B cell (primary cell): ENCODE measurements at regions not wholly inside any gene's neighbourhood (a gene's known extent, or its start where the extent isn't known, plus 50 kb on each side); places are given as distances from the start of the nearest gene placed in this dataset.

Experiments
- ATAC-seq: fragments of 200-7000 bp; cut with Tn5 transposase; one replicate; pipeline ENCODE4 v1.10.0; 2021; ENCODE audit warnings: low read depth, mild to moderate bottlenecking, moderate number of reproducible peaks, moderate library complexity
- CTCF ChIA-PET: fragments of 350-600 bp; sonication (Branson Sonifier 250); formaldehyde crosslinking; loops from one replicate; lab custom pipeline; 2021; ENCODE audit warnings: antibody characterized with exemption, inconsistent platforms; lab: Charles Lee
- POLR2A ChIA-PET: fragments of 350-600 bp; sonication (Branson Sonifier 250); formaldehyde crosslinking; loops from one replicate; lab custom pipeline; 2021; ENCODE audit warnings: antibody characterized with exemption; lab: Charles Lee
- DNase-seq: peaks from one replicate; pipeline ENCODE4 v3.0.0; 2013
- H2AFZ ChIP-seq: 2 replicates; pipeline ENCODE4 v1.6.1; 2012; ENCODE audit warnings: mild to moderate bottlenecking, low read depth, low read length; ENCODE audit not compliant: insufficient read depth, poor library complexity, severe bottlenecking
- H3K27ac ChIP-seq, 2 donors: 1 replicate in 1 of 2; 2 replicates in 1 of 2; pipeline ENCODE4 v1.5.1; 2012 to 2013; ENCODE audit warnings: low read length in 2 of 2, mild to moderate bottlenecking in 2 of 2, moderate library complexity in 1 of 2
- H3K27me3 ChIP-seq, 4 experiments: fragments of 200-600 bp in 1 of 4; sonication (generic) in 1 of 4; replicated peaks in 1 of 4; 1 replicate in 2 of 4; 2 replicates in 2 of 4; pipeline versions ENCODE4 v1.6.1 to v1.7.0; 2013 to 2016; ENCODE audit warnings: low read length in 3 of 4, mild to moderate bottlenecking in 2 of 4, mixed read lengths in 1 of 4, moderate library complexity in 1 of 4; ENCODE audit not compliant: insufficient read depth in 4 of 4, control insufficient read depth in 3 of 4; ENCODE audit errors: control extremely low read depth in 1 of 4
- H3K36me3 ChIP-seq, 2 experiments: replicated peaks in 1 of 2; 1 replicate in 1 of 2; 2 replicates in 1 of 2; pipeline versions ENCODE4 v1.6.1 to v1.7.1; 2013; ENCODE audit warnings: low read length in 1 of 2; ENCODE audit not compliant: insufficient read depth in 2 of 2, control insufficient read depth in 1 of 2; ENCODE audit errors: control extremely low read depth in 1 of 2, extremely low read depth in 1 of 2
- H3K4me1 ChIP-seq, 2 donors: fragments of 200-600 bp in 1 of 2; sonication (generic) in 1 of 2; 1 replicate in 1 of 2; 2 replicates in 1 of 2; pipeline versions ENCODE4 v1.5.1 to v1.6.1; 2013 to 2017; ENCODE audit warnings: low read length in 2 of 2; ENCODE audit not compliant: control insufficient read depth in 2 of 2, insufficient read depth in 2 of 2
- H3K4me2 ChIP-seq: replicated peaks from 2 replicates; pipeline ENCODE3; 2012; ENCODE audit warnings: mild to moderate bottlenecking, low read depth, low read length; ENCODE audit not compliant: poor library complexity, severe bottlenecking
- H3K4me3 ChIP-seq, 5 experiments: fragments of 200-600 bp in 1 of 5; sonication (generic) in 1 of 5; 1 replicate in 3 of 5; 2 replicates in 2 of 5; pipeline versions ENCODE4 v1.5.1 to v1.7.0; 2011 to 2016; ENCODE audit warnings: low read length in 4 of 5, mild to moderate bottlenecking in 4 of 5, low read depth in 2 of 5, control low read depth in 1 of 5, moderate library complexity in 1 of 5; ENCODE audit not compliant: insufficient read depth in 1 of 5; ENCODE audit errors: control extremely low read depth in 1 of 5, extremely low read depth in 1 of 5
- H3K79me2 ChIP-seq: fragments of 200-600 bp; sonication (generic); one replicate; pipeline ENCODE4 v1.6.0; 2016; ENCODE audit warnings: low read length; ENCODE audit not compliant: control insufficient read depth, insufficient read depth
- H3K9ac ChIP-seq: fragments of 200-600 bp; sonication (generic); 2 replicates; pipeline ENCODE4 v1.6.1; 2017; ENCODE audit warnings: mild to moderate bottlenecking, low read length, moderate library complexity
- H3K9me3 ChIP-seq, 3 donors: one replicate each; pipeline versions ENCODE4 v1.6.1 to v1.7.1; 2013; ENCODE audit warnings: low read length in 2 of 3; ENCODE audit not compliant: control insufficient read depth in 2 of 3, insufficient read depth in 1 of 3; ENCODE audit errors: control extremely low read depth in 1 of 3
- H4K20me1 ChIP-seq: 2 replicates; pipeline ENCODE4 v1.6.0; 2012; ENCODE audit warnings: mild to moderate bottlenecking, low read length; ENCODE audit not compliant: insufficient read depth, control insufficient read depth, poor library complexity, severe bottlenecking
- H3K27ac Mint-ChIP-seq: one replicate; pipeline ENCODE4 v1.8.0; 2021; ENCODE audit warnings: mixed read lengths
- H3K27me3 Mint-ChIP-seq: one replicate; pipeline ENCODE4 v1.8.0; 2021; ENCODE audit warnings: mixed read lengths
- H3K4me1 Mint-ChIP-seq: one replicate; pipeline ENCODE4 v1.8.0; 2021; ENCODE audit warnings: mixed read lengths
- H3K4me3 Mint-ChIP-seq: one replicate; pipeline ENCODE4 v1.8.0; 2021; ENCODE audit warnings: mixed read lengths
- H3K9me3 Mint-ChIP-seq: one replicate; pipeline ENCODE4 v1.8.0; 2022; ENCODE audit warnings: mixed read lengths; ENCODE audit not compliant: insufficient read depth
- EZH2 ChIP-seq: IDR thresholded peaks from 2 replicates; pipeline ENCODE4 v1.6.1; 2012; ENCODE audit warnings: borderline replicate concordance, low read depth, mild to moderate bottlenecking, moderate library complexity, low read length; ENCODE audit not compliant: insufficient read depth, poor library complexity, severe bottlenecking
- WGBS: methylation state at CpG from one replicate; pipeline ENCODE4 v1.1.5; 2013; ENCODE audit warnings: missing lambda C conversion rate; ENCODE audit not compliant: insufficient coverage; 5-methylcytosine and 5-hydroxymethylcytosine counted together
- intact Hi-C: fragments of 100-400 bp; cut with micrococcal nuclease; formaldehyde crosslinking; loops from one replicate; pipeline ENCODE4 v1.10.0; 2022
- TF ChIP-seq, protein P1 (sequence below): fragments of 200-600 bp; IDR thresholded peaks from one replicate; pipeline ENCODE4 v1.8.0; 2022; ENCODE audit warnings: antibody characterized with exemption, mild to moderate bottlenecking

- no peak overlapping the region for H3K27ac ChIP-seq
- no peak overlapping the region for H3K4me3 ChIP-seq
- no peaks in the 10 kb centered on the region for H3K36me3 ChIP-seq
- Mint-ChIP-seq H3K4me3 (no peak overlapping the region), H3K4me1 (peaks cover 1% of the 10 kb centered on the region), H3K27me3 (no peaks in the 10 kb centered on the region), H3K27ac (no peak overlapping the region), H3K9me3 (peaks cover 2% of the 10 kb centered on the region)
- intact Hi-C loops, result no loop called here
- no peak overlapping the region for H3K9ac ChIP-seq
- DNase-seq (no peak), ATAC-seq (no peak)
- no peaks in the 10 kb centered on the region for H4K20me1 ChIP-seq
- no peaks in the 10 kb centered on the region for H3K9me3 ChIP-seq
- H3K4me2 ChIP-seq, result no peak overlapping the region
- TF ChIP-seq, protein P1, sequence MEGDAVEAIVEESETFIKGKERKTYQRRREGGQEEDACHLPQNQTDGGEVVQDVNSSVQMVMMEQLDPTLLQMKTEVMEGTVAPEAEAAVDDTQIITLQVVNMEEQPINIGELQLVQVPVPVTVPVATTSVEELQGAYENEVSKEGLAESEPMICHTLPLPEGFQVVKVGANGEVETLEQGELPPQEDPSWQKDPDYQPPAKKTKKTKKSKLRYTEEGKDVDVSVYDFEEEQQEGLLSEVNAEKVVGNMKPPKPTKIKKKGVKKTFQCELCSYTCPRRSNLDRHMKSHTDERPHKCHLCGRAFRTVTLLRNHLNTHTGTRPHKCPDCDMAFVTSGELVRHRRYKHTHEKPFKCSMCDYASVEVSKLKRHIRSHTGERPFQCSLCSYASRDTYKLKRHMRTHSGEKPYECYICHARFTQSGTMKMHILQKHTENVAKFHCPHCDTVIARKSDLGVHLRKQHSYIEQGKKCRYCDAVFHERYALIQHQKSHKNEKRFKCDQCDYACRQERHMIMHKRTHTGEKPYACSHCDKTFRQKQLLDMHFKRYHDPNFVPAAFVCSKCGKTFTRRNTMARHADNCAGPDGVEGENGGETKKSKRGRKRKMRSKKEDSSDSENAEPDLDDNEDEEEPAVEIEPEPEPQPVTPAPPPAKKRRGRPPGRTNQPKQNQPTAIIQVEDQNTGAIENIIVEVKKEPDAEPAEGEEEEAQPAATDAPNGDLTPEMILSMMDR, result no peak
- TF ChIP-seq EZH2, result no peak
- no peaks in the 10 kb centered on the region for H3K79me2 ChIP-seq
- CTCF ChIA-PET, result no interaction called here
- H2AFZ ChIP-seq, result no peak overlapping the region
- H3K27me3 ChIP-seq, result no peaks in the 10 kb centered on the region
- WGBS, result no CpG with 5 or more reads among the region's 4 CpGs
- H3K4me1 ChIP-seq, result no peaks in the 10 kb centered on the region
- POLR2A ChIA-PET, result no interaction called here
Measured at GRCh38 chrX:20452487-20452886, 185.8 kb upstream of the RPS6KA3 start.

- Histone ChIP-seq H3K27ac (no peak overlapping the region), H3K9me3 (no peaks in the 10 kb centered on the region), H3K4me1 (no peaks in the 10 kb centered on the region), H3K36me3 (no peaks in the 10 kb centered on the region), H3K79me2 (no peaks in the 10 kb centered on the region), H3K27me3 (no peaks in the 10 kb centered on the region), H3K4me2 (no peak overlapping the region), H2AFZ (no peak overlapping the region), H3K4me3 (no peak overlapping the region), H3K9ac (no peak overlapping the region), H4K20me1 (no peaks in the 10 kb centered on the region)
- ATAC-seq (no peak), DNase-seq (no peak)
- no peak overlapping the region for H3K27ac Mint-ChIP-seq
- no CpG with 5 or more reads among the region's 2 CpGs for WGBS
- H3K4me3 Mint-ChIP-seq, result no peak overlapping the region
- ChIA-PET POLR2A (no interaction called here), CTCF (no interaction called here)
- peaks cover 1% of the 10 kb centered on the region for H3K9me3 Mint-ChIP-seq
- no peaks in the 10 kb centered on the region for H3K27me3 Mint-ChIP-seq
- no peak for TF ChIP-seq EZH2
- TF ChIP-seq, protein P1, result no peak
- intact Hi-C loops, result no loop called here
- peaks cover 1% of the 10 kb centered on the region for H3K4me1 Mint-ChIP-seq
Measured at GRCh38 chrX:20451929-20452328, 185.2 kb upstream of the RPS6KA3 start.
